WTC11 (cell line): ENCODE measurements at regions not wholly inside any gene's neighbourhood (a gene's known extent, or its start where the extent isn't known, plus 50 kb on each side); places are given as distances from the start of the nearest gene placed in this dataset.

Source experiments
- ATAC-seq: fragments of 200-7000 bp; cut with Tn5 transposase; 2 replicates; pipeline ENCODE4 v1.10.0; 2021; ENCODE audit warnings: mild to moderate bottlenecking, moderate library complexity
- CTCF ChIA-PET: fragments of 300-600 bp; sonication (Branson Sonifier 250); formaldehyde crosslinking; loops from one replicate; lab custom pipeline; 2021; ENCODE audit warnings: antibody characterized with exemption; lab: Charles Lee
- POLR2A ChIA-PET: fragments of 350-600 bp; sonication (Branson Sonifier 250); formaldehyde crosslinking; loops from one replicate; lab custom pipeline; 2021; ENCODE audit warnings: antibody characterized with exemption; lab: Charles Lee
- DNase-seq: peaks from one replicate; pipeline ENCODE4 v3.0.0; 2021; ENCODE audit warnings: low spot score
- H3K27ac Mint-ChIP-seq: 2 replicates; pipeline ENCODE4 v1.8.0; 2021; ENCODE audit warnings: mixed read lengths
- H3K27me3 Mint-ChIP-seq: 2 replicates; pipeline ENCODE4 v1.8.0; 2021; ENCODE audit warnings: low read depth, mild to moderate bottlenecking, moderate library complexity, mixed read lengths
- H3K36me3 Mint-ChIP-seq: 2 replicates; pipeline ENCODE4 v1.8.0; 2021; ENCODE audit warnings: mixed read lengths
- H3K4me1 Mint-ChIP-seq: 2 replicates; pipeline ENCODE4 v1.8.0; 2022; ENCODE audit warnings: mixed read lengths
- H3K4me3 Mint-ChIP-seq: 2 replicates; pipeline ENCODE4 v1.8.0; 2021; ENCODE audit warnings: mild to moderate bottlenecking, moderate library complexity, mixed read lengths
- H3K9me3 Mint-ChIP-seq: 2 replicates; pipeline ENCODE4 v1.8.0; 2021; ENCODE audit warnings: mixed read lengths
- AR ChIP-seq: fragments of 250-450 bp; sonication (Bioruptor Pico); IDR thresholded peaks from 2 replicates; pipeline ENCODE4 v1.9.0; 2021; ENCODE audit warnings: mild to moderate bottlenecking
- CDX4 ChIP-seq: fragments of 250-450 bp; sonication (Bioruptor Pico); IDR thresholded peaks from 2 replicates; pipeline ENCODE4 v1.9.0; 2021; ENCODE audit warnings: moderate library complexity, mild to moderate bottlenecking, inconsistent platforms, borderline replicate concordance
- E2F1 ChIP-seq: sonication (generic); formaldehyde crosslinking; IDR thresholded peaks from 2 replicates; pipeline ENCODE4 v1.8.0; 2022; ENCODE audit warnings: mild to moderate bottlenecking, missing genetic modification reagents
- EMX1 ChIP-seq: fragments of 250-450 bp; sonication (Bioruptor Pico); IDR thresholded peaks from 2 replicates; pipeline ENCODE4 v1.8.0; 2021; ENCODE audit warnings: mild to moderate bottlenecking
- ESRRA ChIP-seq: sonication (generic); formaldehyde crosslinking; IDR thresholded peaks from 2 replicates; pipeline ENCODE4 v1.8.1; 2022; ENCODE audit warnings: mild to moderate bottlenecking, missing genetic modification reagents, borderline replicate concordance
- FOXK1 ChIP-seq: sonication (generic); formaldehyde crosslinking; IDR thresholded peaks from 2 replicates; pipeline ENCODE4 v1.8.0; 2022; ENCODE audit warnings: mild to moderate bottlenecking, moderate library complexity, missing genetic modification reagents
- HMGA2 ChIP-seq: fragments of 250-450 bp; sonication (Bioruptor Pico); IDR thresholded peaks from 2 replicates; pipeline ENCODE4 v1.4.0; 2021; ENCODE audit warnings: mild to moderate bottlenecking, moderate library complexity
- JAZF1 ChIP-seq: fragments of 250-450 bp; sonication (Bioruptor Pico); IDR thresholded peaks from 2 replicates; pipeline ENCODE4 v1.9.0; 2021; ENCODE audit warnings: moderate library complexity, mild to moderate bottlenecking, inconsistent platforms
- KAT7 ChIP-seq: sonication (generic); formaldehyde crosslinking; IDR thresholded peaks from 2 replicates; pipeline ENCODE4 v1.8.1; 2023; ENCODE audit warnings: missing genetic modification reagents, mild to moderate bottlenecking, borderline replicate concordance
- MYBL2 ChIP-seq: sonication (generic); formaldehyde crosslinking; IDR thresholded peaks from 2 replicates; pipeline ENCODE4 v1.8.1; 2023; ENCODE audit warnings: mild to moderate bottlenecking, moderate library complexity, missing genetic modification reagents
- NR1H2 ChIP-seq: sonication (generic); formaldehyde crosslinking; IDR thresholded peaks from 2 replicates; pipeline ENCODE4 v1.9.0; 2021; ENCODE audit warnings: mild to moderate bottlenecking, moderate library complexity, missing genetic modification reagents
- NR3C1 ChIP-seq: sonication (generic); formaldehyde crosslinking; conservative IDR thresholded peaks from 2 replicates; pipeline ENCODE4 v1.8.1; 2023; ENCODE audit warnings: low read depth, mild to moderate bottlenecking, missing genetic modification reagents
- PRDM15 ChIP-seq: sonication (generic); formaldehyde crosslinking; IDR thresholded peaks from 2 replicates; pipeline ENCODE4 v1.8.0; 2022; ENCODE audit warnings: missing genetic modification reagents
- RORB ChIP-seq: fragments of 250-450 bp; sonication (Bioruptor Pico); IDR thresholded peaks from 2 replicates; pipeline ENCODE4 v1.9.0; 2021; ENCODE audit warnings: mild to moderate bottlenecking
- STAT6 ChIP-seq: sonication (generic); formaldehyde crosslinking; conservative IDR thresholded peaks from 2 replicates; pipeline ENCODE4 v1.8.1; 2023; ENCODE audit warnings: mild to moderate bottlenecking, low read depth, missing genetic modification reagents, moderate library complexity
- TP53 ChIP-seq: sonication (generic); formaldehyde crosslinking; IDR thresholded peaks from 2 replicates; pipeline ENCODE4 v1.8.1; 2023; ENCODE audit warnings: mild to moderate bottlenecking, missing genetic modification reagents
- ZNF396 ChIP-seq: fragments of 250-450 bp; sonication (Bioruptor Pico); IDR thresholded peaks from 2 replicates; pipeline ENCODE4 v1.8.0; 2021; ENCODE audit warnings: mild to moderate bottlenecking, moderate library complexity, borderline replicate concordance
- ZNF532 ChIP-seq: fragments of 250-450 bp; sonication (Bioruptor Pico); IDR thresholded peaks from 2 replicates; pipeline ENCODE4 v1.9.0; 2021; ENCODE audit warnings: mild to moderate bottlenecking, borderline replicate concordance

GRCh38 chr6:113655761-113656160 is 201.4 kb upstream of the MARCKS start (continued):
- no peak for TF ChIP-seq ZNF396 (CRISPR knock-in tag)

GRCh38 chr6:113659762-113660404 is 197.3 kb upstream of the MARCKS start:
- no peaks in the 10 kb centered on the region for H3K9me3 Mint-ChIP-seq
- ATAC-seq (no peak), DNase-seq (no peak)
- no peak overlapping the region for H3K4me3 Mint-ChIP-seq
- H3K36me3 Mint-ChIP-seq = no peaks in the 10 kb centered on the region
- POLR2A ChIA-PET = no interaction called here
- no peak for TF ChIP-seq KAT7 (CRISPR knock-in tag)
- TF ChIP-seq E2F1 = no peak
- TF ChIP-seq CDX4 (CRISPR knock-in tag) = no peak
- TF ChIP-seq ESRRA (CRISPR knock-in tag) = no peak
- no peak for TF ChIP-seq EMX1 (CRISPR knock-in tag)
- no peak for TF ChIP-seq PRDM15 (CRISPR knock-in tag)
- H3K27me3 Mint-ChIP-seq = no peaks in the 10 kb centered on the region
- H3K4me1 Mint-ChIP-seq = no peaks in the 10 kb centered on the region; the same call in 1 of the 2 replicates
- H3K27ac Mint-ChIP-seq = no peak overlapping the region
- CTCF ChIA-PET = interaction anchor here (0.9 kb wide), 1 partner anchor 10 kb away, joined by 3 read pairs; no protein-coding TSS in a partner anchor

- POLR2A ChIA-PET = no interaction called here
- ATAC-seq = no peak
- CTCF ChIA-PET = interaction anchor here (0.6 to 0.9 kb wide), 3 partner anchors 9 to 41 kb away, joined by 3 to 6 read pairs (median 5); no protein-coding TSS in a partner anchor
- no peak for TF ChIP-seq FOXK1 (CRISPR knock-in tag)
- no peak for TF ChIP-seq NR3C1 (CRISPR knock-in tag)
- no peak for TF ChIP-seq JAZF1 (CRISPR knock-in tag)
- no peak for TF ChIP-seq STAT6
- TF ChIP-seq HMGA2 (CRISPR knock-in tag) = no peak
- no peak for TF ChIP-seq TP53 (CRISPR knock-in tag)
- no peak for TF ChIP-seq AR (CRISPR knock-in tag)
- no peak for TF ChIP-seq RORB (CRISPR knock-in tag)
- TF ChIP-seq NR1H2 (CRISPR knock-in tag) = no peak
- TF ChIP-seq ZNF532 (CRISPR knock-in tag) = no peak
- no peak for TF ChIP-seq MYBL2
These were observed 196.3 kb upstream of the MARCKS start for GRCh38 chr6:113660819-113661218.

More at GRCh38 chr6:113660819-113661218, 196.3 kb upstream of the MARCKS start:
- H3K4me1 Mint-ChIP-seq = no peaks in the 10 kb centered on the region; the same call in 1 of the 2 replicates
- no peaks in the 10 kb centered on the region for H3K27me3 Mint-ChIP-seq
- H3K4me3 Mint-ChIP-seq = no peak overlapping the region
- no peak for DNase-seq
- no peaks in the 10 kb centered on the region for H3K9me3 Mint-ChIP-seq
- H3K27ac Mint-ChIP-seq = no peak overlapping the region
- no peaks in the 10 kb centered on the region for H3K36me3 Mint-ChIP-seq
